SW 1271 (cell line): ENCODE measurements at regions not wholly inside any gene's neighbourhood (a gene's known extent, or its start where the extent isn't known, plus 50 kb on each side); places are given as distances from the start of the nearest gene placed in this dataset.

ENCODE experiments used
- DNase-seq, 2 experiments: peaks; one replicate each; lab custom pipeline; 2025; lab: John Stamatoyannopoulos, UW

GRCh38 chr5:138665261-138665660 is 88.0 kb upstream of the CTNNA1 start:
- no peak for DNase-seq

- DNase-seq = no peak
These were observed 88.8 kb upstream of the CTNNA1 start for GRCh38 chr5:138664276-138664943.

GRCh38 chr5:138663561-138663960 is 88.4 kb upstream of the HSPA9 start:
- DNase-seq = no peak

- DNase-seq = no peak
These were observed 87.8 kb upstream of the HSPA9 start for GRCh38 chr5:138663009-138663408.

- DNase-seq = no peak
These were observed 87.4 kb upstream of the HSPA9 start for GRCh38 chr5:138662599-138662998.

- DNase-seq = no peak
These were observed 86.8 kb upstream of the HSPA9 start for GRCh38 chr5:138661991-138662434.

GRCh38 chr5:138661291-138661960 is 86.2 kb upstream of the HSPA9 start:
- DNase-seq = no peak

GRCh38 chr5:138660051-138660572 is 84.9 kb upstream of the HSPA9 start:
- DNase-seq = no peak

- no peak for DNase-seq
These were observed 84.4 kb upstream of the HSPA9 start for GRCh38 chr5:138659561-138659960.

- no peak for DNase-seq
These were observed 83.9 kb upstream of the HSPA9 start for GRCh38 chr5:138659121-138659520.

- no peak for DNase-seq
These were observed 83.5 kb upstream of the HSPA9 start for GRCh38 chr5:138658676-138659075.

- DNase-seq = no peak
These were observed 82.2 kb upstream of the HSPA9 start for GRCh38 chr5:138657360-138657759.

GRCh38 chr5:138656916-138657315 is 81.7 kb upstream of the HSPA9 start:
- no peak for DNase-seq

GRCh38 chr5:138655530-138656190 is 80.5 kb upstream of the HSPA9 start:
- no peak for DNase-seq

GRCh38 chr5:138654281-138654867 is 79.2 kb upstream of the HSPA9 start:
- no peak for DNase-seq

- peak in 1 of 2 experiments; percentile 40 for DNase-seq
These were observed 78.3 kb upstream of the HSPA9 start for GRCh38 chr5:138653502-138653901.

GRCh38 chr5:138651767-138652117 is 76.5 kb upstream of the HSPA9 start:
- DNase-seq = no peak

- no peak for DNase-seq
These were observed 76.0 kb upstream of the HSPA9 start for GRCh38 chr5:138651058-138651766.

GRCh38 chr5:138650196-138650595 is 75.0 kb upstream of the HSPA9 start:
- DNase-seq = no peak

GRCh38 chr5:138649775-138650174 is 74.6 kb upstream of the HSPA9 start:
- DNase-seq = no peak

GRCh38 chr5:138649316-138649720 is 74.1 kb upstream of the HSPA9 start:
- no peak for DNase-seq

GRCh38 chr5:138648841-138649240 is 73.6 kb upstream of the HSPA9 start:
- no peak for DNase-seq
